Mucosa of stomach (tissue), 1 donor: ENCODE measurements at regions not wholly inside any gene's neighbourhood (a gene's known extent, or its start where the extent isn't known, plus 50 kb on each side); places are given as distances from the start of the nearest gene placed in this dataset.

Experiments
- H3K27me3 ChIP-seq: one replicate; pipeline ENCODE4 v1.7.0; 2013; ENCODE audit warnings: mild to moderate bottlenecking, low read length; ENCODE audit not compliant: control insufficient read depth, insufficient read depth
- H3K36me3 ChIP-seq: one replicate; pipeline ENCODE4 v1.7.0; 2013; ENCODE audit warnings: low read length; ENCODE audit not compliant: control insufficient read depth, insufficient read depth
- H3K4me1 ChIP-seq: one replicate; pipeline ENCODE4 v1.7.0; 2013; ENCODE audit warnings: mild to moderate bottlenecking, low read length; ENCODE audit not compliant: control insufficient read depth, insufficient read depth
- H3K4me3 ChIP-seq: one replicate; pipeline ENCODE4 v1.7.0; 2013; ENCODE audit warnings: low read length
- H3K9ac ChIP-seq: one replicate; pipeline ENCODE4 v1.7.0; 2013; ENCODE audit warnings: mild to moderate bottlenecking, low read length, moderate library complexity
- H3K9me3 ChIP-seq: one replicate; pipeline ENCODE4 v1.7.0; 2013; ENCODE audit warnings: mild to moderate bottlenecking, low read length, moderate library complexity; ENCODE audit not compliant: control insufficient read depth
- donor health status: Pancreatic carcinoma.

DNA sequence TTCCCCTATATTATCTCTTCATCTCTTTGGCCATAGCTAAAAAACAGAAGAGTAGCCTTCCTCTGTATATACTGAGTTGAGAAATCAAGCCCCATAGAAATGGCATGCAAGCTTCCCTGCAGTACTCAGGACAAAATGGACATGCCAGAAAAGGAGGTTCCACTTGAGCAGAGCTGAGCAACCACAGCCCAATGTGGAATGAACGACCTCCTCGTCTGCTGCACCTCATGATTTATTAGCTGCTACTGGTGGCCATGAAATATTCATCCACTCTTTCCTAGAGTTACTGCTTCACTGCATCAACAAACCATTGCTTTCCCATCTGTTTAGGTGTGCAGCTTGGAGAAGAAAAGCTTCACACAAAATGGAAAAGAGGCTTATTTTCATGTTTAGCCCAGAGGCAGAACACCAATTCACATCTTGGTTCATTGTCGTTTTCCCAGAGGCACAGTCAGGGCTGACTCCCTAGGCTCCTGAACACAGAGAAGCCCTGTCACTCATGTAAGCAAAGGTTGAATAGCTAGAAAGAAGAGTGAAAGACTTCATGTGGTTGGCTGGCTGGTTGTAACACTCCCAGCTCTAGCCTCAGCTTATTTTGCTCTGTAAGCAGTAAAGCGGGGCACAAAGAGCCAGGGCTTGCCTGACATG lies 148.0 kb downstream of the TSEN15 start:
- H3K27me3 ChIP-seq = no peaks in the 10 kb centered on the region
- no peaks in the 10 kb centered on the region for H3K36me3 ChIP-seq
- no peaks in the 10 kb centered on the region for H3K9me3 ChIP-seq
- H3K4me1 ChIP-seq = no peaks in the 10 kb centered on the region
- no peak overlapping the region for H3K9ac ChIP-seq
- H3K4me3 ChIP-seq = no peak overlapping the region

DNA sequence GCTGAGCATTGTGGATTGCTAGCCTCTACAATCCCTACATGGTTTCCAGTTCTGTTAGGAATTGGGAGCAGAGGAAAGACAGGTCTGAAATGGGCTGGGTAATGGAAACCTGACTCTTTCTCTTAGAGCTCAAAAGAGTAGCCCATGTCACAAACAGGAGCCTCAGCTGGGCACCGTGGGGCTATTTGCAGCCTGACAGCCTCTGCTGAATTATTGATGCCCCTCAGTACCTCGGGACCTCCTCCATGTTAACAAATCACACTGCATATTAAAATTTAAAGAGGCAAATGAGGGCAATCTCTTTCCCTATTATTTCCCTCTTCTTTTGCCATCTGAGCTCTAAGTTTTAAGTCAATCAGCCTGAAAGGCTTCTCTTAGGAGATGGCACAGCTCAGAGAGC lies 157.1 kb downstream of the TSEN15 start:
- no peak overlapping the region for H3K4me3 ChIP-seq

DNA sequence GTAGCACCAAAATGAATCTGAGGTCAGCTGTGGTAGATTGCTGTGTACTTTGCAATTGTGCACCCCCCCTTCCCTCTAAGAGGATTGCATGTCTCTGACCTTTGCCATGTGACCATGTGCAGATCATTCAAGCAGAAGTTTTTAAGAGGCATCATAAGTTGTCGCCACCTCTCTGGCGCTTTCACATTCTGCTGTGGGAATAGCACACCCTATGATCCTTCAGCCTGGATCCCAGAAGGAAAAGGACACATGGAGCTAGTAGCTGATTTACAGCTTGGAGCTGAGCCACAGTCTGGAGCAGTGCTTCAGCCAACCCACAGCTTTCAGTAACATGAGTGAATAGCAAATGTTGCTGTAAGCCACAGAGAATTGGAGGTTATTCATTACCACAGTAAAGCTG lies 158.5 kb downstream of the TSEN15 start:
- no peaks in the 10 kb centered on the region for H3K9me3 ChIP-seq
- no peak overlapping the region for H3K4me3 ChIP-seq
- no peaks in the 10 kb centered on the region for H3K27me3 ChIP-seq
- peaks cover 6% of the 10 kb centered on the region for H3K4me1 ChIP-seq
- no peaks in the 10 kb centered on the region for H3K36me3 ChIP-seq
- no peak overlapping the region for H3K9ac ChIP-seq

More for the DNA sequence above, 157.1 kb downstream of the TSEN15 start:
- Histone ChIP-seq H3K36me3 (no peaks in the 10 kb centered on the region), H3K27me3 (no peaks in the 10 kb centered on the region), H3K9ac (no peak overlapping the region), H3K9me3 (no peaks in the 10 kb centered on the region), H3K4me1 (peaks cover 6% of the 10 kb centered on the region)

DNA sequence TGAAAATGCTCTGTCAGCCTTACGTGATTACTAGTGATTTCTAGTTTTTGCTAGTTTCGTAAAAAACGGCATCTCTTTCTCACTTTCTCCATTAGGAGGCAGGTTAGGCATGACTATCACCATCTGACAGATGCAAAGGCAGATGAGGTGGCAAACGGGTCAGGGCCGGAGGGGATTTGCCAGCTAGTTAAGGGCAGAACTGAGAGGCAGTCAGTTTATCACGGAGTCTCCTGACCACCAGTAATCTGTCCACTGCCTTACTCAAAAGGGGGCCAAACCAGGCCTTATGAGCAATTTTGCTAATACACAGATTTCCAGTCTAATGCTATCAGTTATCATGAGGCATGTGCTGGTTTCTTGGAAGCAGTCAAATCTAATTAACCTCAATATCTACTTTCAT lies 159.3 kb downstream of the TSEN15 start:
- Histone ChIP-seq H3K9me3 (no peaks in the 10 kb centered on the region), H3K27me3 (no peaks in the 10 kb centered on the region), H3K4me3 (no peak overlapping the region), H3K4me1 (peaks cover 6% of the 10 kb centered on the region), H3K9ac (no peak overlapping the region), H3K36me3 (no peaks in the 10 kb centered on the region)

DNA sequence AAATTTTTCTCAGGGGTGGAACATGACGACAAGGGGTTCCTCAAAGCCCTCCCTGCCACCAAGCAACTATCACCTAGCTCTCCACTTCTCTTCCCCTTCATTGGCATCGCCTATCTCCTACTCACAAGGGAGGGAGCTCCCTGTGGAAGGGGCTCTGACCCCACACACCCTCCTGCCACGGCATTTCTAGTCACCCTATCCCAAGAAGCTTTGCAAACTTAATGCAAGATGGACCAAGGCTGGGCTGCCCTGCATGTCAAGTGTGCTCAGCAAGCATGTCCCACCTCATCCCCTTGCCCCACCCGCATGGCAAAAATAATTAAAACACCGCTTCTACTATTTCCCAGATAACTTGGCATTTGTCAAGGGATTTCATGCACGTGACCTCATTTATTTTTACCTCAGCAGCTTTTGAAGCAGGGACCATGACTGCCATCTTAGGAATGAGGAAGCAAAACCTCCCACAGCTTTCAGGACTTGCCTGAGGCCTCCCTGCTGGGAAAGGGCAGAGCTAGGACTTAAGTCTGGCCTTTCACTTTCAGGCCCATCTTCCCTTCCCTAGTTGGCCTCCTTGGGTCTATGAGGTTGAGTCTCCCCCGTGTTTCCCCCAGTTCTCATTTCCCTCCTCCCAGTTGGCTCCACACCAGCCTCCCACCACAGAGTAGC lies 161.3 kb downstream of the TSEN15 start:
- Histone ChIP-seq H3K9me3 (no peaks in the 10 kb centered on the region), H3K4me3 (no peak overlapping the region), H3K36me3 (no peaks in the 10 kb centered on the region), H3K9ac (no peak overlapping the region), H3K4me1 (peaks cover 6% of the 10 kb centered on the region), H3K27me3 (no peaks in the 10 kb centered on the region)

DNA sequence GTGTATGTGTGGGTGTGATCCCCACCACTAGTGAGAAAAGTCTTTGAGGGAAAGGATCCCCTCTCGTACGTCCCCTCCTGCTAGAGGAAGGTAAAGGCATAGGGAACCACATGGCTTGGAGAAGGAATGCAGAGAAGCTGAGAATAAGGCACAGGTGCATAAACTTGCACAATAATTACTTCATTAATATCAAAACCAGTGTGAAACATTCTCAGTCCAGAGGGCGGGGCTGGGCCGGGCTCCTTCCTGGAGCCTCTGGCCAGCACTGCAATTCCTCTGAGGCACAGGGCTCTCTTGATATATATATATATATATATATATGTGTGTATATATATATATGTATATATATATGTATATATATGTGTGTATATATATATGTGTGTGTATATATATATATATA lies 162.6 kb downstream of the TSEN15 start:
- Histone ChIP-seq H3K36me3 (no peaks in the 10 kb centered on the region), H3K9ac (no peak overlapping the region), H3K4me3 (no peak overlapping the region), H3K4me1 (peaks cover 6% of the 10 kb centered on the region), H3K9me3 (no peaks in the 10 kb centered on the region), H3K27me3 (no peaks in the 10 kb centered on the region)

DNA sequence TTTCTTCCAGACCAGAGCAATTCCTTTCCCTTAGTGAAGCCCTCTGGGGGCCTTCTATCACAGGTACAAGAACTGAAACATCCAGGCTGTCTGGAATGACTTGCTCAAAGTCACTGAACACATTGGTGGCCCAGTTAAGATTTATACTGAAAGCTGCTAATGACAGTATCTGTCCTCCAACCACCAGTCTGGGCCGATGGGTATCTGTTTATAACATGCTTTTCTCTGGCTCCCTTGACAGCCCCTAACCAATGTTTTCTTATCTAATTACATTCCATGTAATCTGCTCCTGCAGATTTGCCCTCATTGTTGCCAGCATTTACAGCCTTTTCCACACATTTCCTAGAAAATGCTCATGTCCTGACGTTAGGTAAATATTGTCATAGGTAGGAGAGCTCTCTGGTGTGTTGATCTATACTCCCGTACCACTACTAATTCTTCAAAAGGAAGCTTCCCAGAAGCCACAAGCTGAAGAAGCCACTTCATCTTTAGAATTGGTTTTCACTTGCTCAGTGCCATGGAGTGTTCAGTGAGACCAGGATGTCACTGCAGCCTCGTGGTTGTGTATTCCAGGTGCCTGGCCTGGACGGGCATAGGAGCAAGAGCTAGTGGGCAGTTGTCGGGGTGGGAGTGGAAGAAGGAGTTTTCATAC lies 163.9 kb downstream of the TSEN15 start:
- Histone ChIP-seq H3K4me1 (peaks cover 6% of the 10 kb centered on the region), H3K9ac (no peak overlapping the region), H3K4me3 (no peak overlapping the region), H3K9me3 (no peaks in the 10 kb centered on the region), H3K36me3 (no peaks in the 10 kb centered on the region), H3K27me3 (no peaks in the 10 kb centered on the region)

DNA sequence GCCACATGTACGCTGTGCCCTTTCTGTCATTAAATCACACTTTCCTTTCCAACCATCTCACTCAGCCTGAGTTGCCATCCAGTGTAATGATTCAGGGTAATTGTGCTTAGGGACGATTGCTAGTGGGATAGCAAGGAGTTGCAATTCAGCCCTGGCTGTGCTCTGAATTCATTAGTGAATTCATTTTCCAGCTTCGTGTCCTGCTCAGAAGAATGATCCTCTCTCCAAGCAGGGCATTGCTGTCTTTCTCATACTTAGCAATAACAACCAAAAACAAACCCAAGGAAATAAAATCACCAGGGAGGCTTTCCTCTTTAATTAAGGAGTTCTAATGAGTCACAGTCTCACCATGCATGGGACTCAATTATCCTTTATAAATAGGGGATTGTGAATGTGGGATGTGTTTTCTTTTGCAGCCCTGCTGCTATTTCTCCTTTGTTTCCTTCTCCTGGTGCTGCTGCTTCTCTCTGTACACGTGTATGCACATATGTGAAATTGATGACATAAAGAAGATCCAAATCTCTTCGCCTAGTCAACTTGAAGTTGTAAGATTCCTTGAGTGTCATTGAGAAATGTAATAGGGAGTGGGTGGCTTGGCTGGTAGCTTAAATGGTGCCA lies 167.0 kb downstream of the TSEN15 start:
- Histone ChIP-seq H3K4me1 (no peaks in the 10 kb centered on the region), H3K9ac (no peak overlapping the region), H3K4me3 (no peak overlapping the region), H3K36me3 (no peaks in the 10 kb centered on the region), H3K27me3 (no peaks in the 10 kb centered on the region), H3K9me3 (no peaks in the 10 kb centered on the region)

DNA sequence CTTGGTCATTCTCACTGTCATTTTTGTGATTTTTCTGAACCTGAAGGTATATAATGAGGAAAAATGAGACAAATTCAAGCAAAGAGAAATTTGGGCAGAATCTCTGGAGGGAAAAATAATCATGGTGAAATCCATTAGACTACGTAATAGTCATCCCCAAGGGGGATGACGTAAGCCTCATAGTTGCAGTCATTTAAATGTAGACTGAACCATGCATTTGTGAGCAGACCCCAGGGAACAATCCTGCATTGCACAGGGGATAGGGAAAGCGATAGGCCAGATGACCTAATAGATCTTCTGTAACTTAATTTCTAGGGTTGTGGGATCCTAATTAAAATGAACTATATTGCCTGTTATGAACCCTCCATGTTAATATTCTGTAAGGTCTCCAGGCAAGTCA lies 167.4 kb upstream of the C1orf21 start:
- Histone ChIP-seq H3K27me3 (no peaks in the 10 kb centered on the region), H3K9me3 (no peaks in the 10 kb centered on the region), H3K4me3 (no peak overlapping the region), H3K36me3 (no peaks in the 10 kb centered on the region), H3K4me1 (no peaks in the 10 kb centered on the region), H3K9ac (no peak overlapping the region)

DNA sequence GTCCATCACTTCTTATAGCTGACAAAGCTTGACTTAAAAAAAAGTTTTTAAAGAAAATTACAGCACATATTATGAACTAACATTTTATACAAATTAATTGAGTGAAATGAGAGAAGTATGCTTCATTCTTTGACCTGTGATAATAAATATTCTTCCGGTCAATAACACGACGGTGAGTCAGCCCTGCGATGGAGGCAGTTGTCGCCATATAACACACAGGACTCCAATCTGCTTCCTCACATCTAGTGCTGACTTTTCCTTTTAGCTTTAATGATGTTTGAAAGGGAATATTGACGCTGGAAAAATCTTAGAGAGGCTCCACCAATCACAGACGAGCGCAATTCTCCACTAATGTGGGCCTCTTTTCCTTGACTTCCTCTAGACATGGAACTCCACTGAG lies 166.9 kb upstream of the C1orf21 start:
- H3K36me3 ChIP-seq = no peaks in the 10 kb centered on the region
- no peak overlapping the region for H3K4me3 ChIP-seq
- no peaks in the 10 kb centered on the region for H3K27me3 ChIP-seq
- H3K4me1 ChIP-seq = no peaks in the 10 kb centered on the region
- H3K9me3 ChIP-seq = no peaks in the 10 kb centered on the region
- no peak overlapping the region for H3K9ac ChIP-seq

DNA sequence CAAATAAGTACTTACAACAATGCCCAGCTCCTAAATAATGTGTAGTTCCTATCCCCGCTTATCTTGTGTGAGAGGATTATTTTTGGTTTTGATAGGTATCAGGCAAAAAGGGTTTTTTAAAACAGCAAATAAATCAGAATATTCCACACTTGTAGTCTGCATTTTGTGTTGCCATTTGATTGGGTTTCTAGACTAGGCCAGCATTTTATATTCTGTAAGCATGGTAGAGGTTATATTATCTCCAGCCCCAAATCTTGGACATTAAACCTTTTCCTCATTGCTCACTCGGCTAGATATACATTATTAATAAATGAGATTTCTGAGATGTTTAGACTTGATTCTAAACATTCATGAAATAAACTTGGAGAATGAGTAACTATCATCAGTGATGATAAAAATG lies 165.7 kb upstream of the C1orf21 start:
- Histone ChIP-seq H3K9ac (no peak overlapping the region), H3K4me3 (no peak overlapping the region), H3K27me3 (no peaks in the 10 kb centered on the region), H3K4me1 (no peaks in the 10 kb centered on the region), H3K9me3 (no peaks in the 10 kb centered on the region), H3K36me3 (no peaks in the 10 kb centered on the region)

DNA sequence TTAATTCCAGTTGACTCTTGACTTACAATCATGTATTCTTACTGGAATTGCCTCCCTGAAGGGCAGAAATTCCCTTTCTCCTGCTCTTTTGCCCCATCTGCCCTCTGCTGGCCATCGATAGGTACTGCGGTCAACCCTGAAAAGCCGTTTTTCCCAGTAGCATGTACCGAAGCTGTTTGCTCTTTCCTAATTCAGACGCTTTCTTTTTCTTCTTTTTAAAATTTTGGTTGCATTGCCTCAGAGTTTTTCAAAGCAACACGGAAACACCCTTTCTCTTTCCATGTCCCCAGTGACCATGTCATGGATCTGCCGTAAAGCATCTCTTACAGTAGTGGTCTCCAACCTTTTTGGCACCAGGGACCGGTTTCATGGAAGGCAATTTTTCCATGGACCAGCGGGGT lies 164.2 kb upstream of the C1orf21 start:
- H3K9me3 ChIP-seq = no peaks in the 10 kb centered on the region
- no peak overlapping the region for H3K4me3 ChIP-seq
- H3K36me3 ChIP-seq = no peaks in the 10 kb centered on the region
- H3K27me3 ChIP-seq = no peaks in the 10 kb centered on the region
- H3K9ac ChIP-seq = no peak overlapping the region
- no peaks in the 10 kb centered on the region for H3K4me1 ChIP-seq
